Activated B cell treated with CpG ODN at 0.5 μM for 24 hours (primary cell): ENCODE measurements at regions not wholly inside any gene's neighbourhood (a gene's known extent, or its start where the extent isn't known, plus 50 kb on each side); places are given as distances from the start of the nearest gene placed in this dataset.

ENCODE experiments used
- ATAC-seq: fragments of 200-7000 bp; cut with Tn5 transposase; one replicate; pipeline ENCODE4 v1.10.0; 2021; ENCODE audit warnings: low read depth, mild to moderate bottlenecking, moderate library complexity
- CTCF ChIA-PET: fragments of 350-600 bp; sonication (Branson Sonifier 250); formaldehyde crosslinking; loops from one replicate; lab custom pipeline; 2021; ENCODE audit warnings: antibody characterized with exemption; lab: Charles Lee
- POLR2A ChIA-PET: fragments of 350-600 bp; sonication (Branson Sonifier 250); formaldehyde crosslinking; loops from one replicate; lab custom pipeline; 2021; ENCODE audit warnings: antibody characterized with exemption; lab: Charles Lee
- DNase-seq: peaks from one replicate; pipeline ENCODE4 v3.0.0; 2022
- H3K27ac Mint-ChIP-seq: one replicate; pipeline ENCODE4 v1.8.0; 2020; ENCODE audit warnings: mixed read lengths
- H3K27me3 Mint-ChIP-seq: one replicate; pipeline ENCODE4 v1.8.0; 2021; ENCODE audit warnings: mixed read lengths
- H3K36me3 Mint-ChIP-seq: one replicate; pipeline ENCODE4 v1.8.0; 2021; ENCODE audit warnings: low read depth, mixed read lengths
- H3K4me1 Mint-ChIP-seq: one replicate; pipeline ENCODE4 v1.8.0; 2021; ENCODE audit warnings: mixed read lengths
- H3K4me3 Mint-ChIP-seq: one replicate; pipeline ENCODE4 v1.8.0; 2020; ENCODE audit warnings: mild to moderate bottlenecking, mixed read lengths
- H3K9me3 Mint-ChIP-seq: one replicate; pipeline ENCODE4 v1.8.0; 2020; ENCODE audit warnings: mixed read lengths
- CTCF ChIP-seq: fragments of 200-600 bp; IDR thresholded peaks from one replicate; pipeline ENCODE4 v1.8.0; 2022; ENCODE audit warnings: antibody characterized with exemption, mild to moderate bottlenecking
- intact Hi-C: fragments of 100-400 bp; cut with micrococcal nuclease; formaldehyde crosslinking; loops from one replicate; pipeline ENCODE4 v1.15.1; 2024

GRCh38 chr3:16738451-16738850, 133.2 kb upstream of the DAZL start:
- intact Hi-C loops, result no loop called here
- DNase-seq, result no peak
- ChIA-PET POLR2A (no interaction called here), CTCF (no interaction called here)
- H3K4me1 Mint-ChIP-seq, result no peaks in the 10 kb centered on the region
- no peak for ATAC-seq
- H3K4me3 Mint-ChIP-seq, result no peak overlapping the region
- no peaks in the 10 kb centered on the region for H3K27me3 Mint-ChIP-seq
- H3K27ac Mint-ChIP-seq, result no peak overlapping the region
- no peak for TF ChIP-seq CTCF
- peaks cover 9% of the 10 kb centered on the region for H3K9me3 Mint-ChIP-seq
- peaks cover 3% of the 10 kb centered on the region for H3K36me3 Mint-ChIP-seq

GRCh38 chr3:16739541-16740105, 134.4 kb upstream of the DAZL start:
- no peak for TF ChIP-seq CTCF
- Mint-ChIP-seq H3K27ac (no peak overlapping the region), H3K9me3 (peaks cover 3% of the 10 kb centered on the region), H3K4me1 (no peaks in the 10 kb centered on the region), H3K36me3 (peaks cover 2% of the 10 kb centered on the region), H3K27me3 (no peaks in the 10 kb centered on the region), H3K4me3 (no peak overlapping the region)
- DNase-seq (no peak), ATAC-seq (no peak)
- POLR2A ChIA-PET, result no interaction called here
- intact Hi-C loops, result no loop called here
- CTCF ChIA-PET, result no interaction called here

GRCh38 chr3:16740515-16740914, 135.3 kb upstream of the DAZL start:
- no peak overlapping the region for H3K27ac Mint-ChIP-seq
- H3K4me1 Mint-ChIP-seq, result no peaks in the 10 kb centered on the region
- POLR2A ChIA-PET, result no interaction called here
- H3K4me3 Mint-ChIP-seq, result no peak overlapping the region
- DNase-seq (no peak), ATAC-seq (no peak)
- no peaks in the 10 kb centered on the region for H3K27me3 Mint-ChIP-seq
- peaks cover 3% of the 10 kb centered on the region for H3K9me3 Mint-ChIP-seq
- CTCF ChIA-PET, result no interaction called here
- intact Hi-C loops, result no loop called here
- H3K36me3 Mint-ChIP-seq, result peaks cover 2% of the 10 kb centered on the region
- TF ChIP-seq CTCF, result no peak

GRCh38 chr3:16741103-16741758, 136.0 kb upstream of the DAZL start:
- H3K36me3 Mint-ChIP-seq, result peaks cover 2% of the 10 kb centered on the region
- ChIA-PET POLR2A (no interaction called here), CTCF (no interaction called here)
- peaks cover 2% of the 10 kb centered on the region for H3K27me3 Mint-ChIP-seq
- no peak for TF ChIP-seq CTCF
- no peak for ATAC-seq
- no peaks in the 10 kb centered on the region for H3K4me1 Mint-ChIP-seq
- no peak for DNase-seq
- intact Hi-C loops, result no loop called here
- H3K4me3 Mint-ChIP-seq, result no peak overlapping the region
- peaks cover 3% of the 10 kb centered on the region for H3K9me3 Mint-ChIP-seq
- H3K27ac Mint-ChIP-seq, result no peak overlapping the region

GRCh38 chr3:16741890-16742289, 136.7 kb upstream of the DAZL start:
- TF ChIP-seq CTCF, result no peak
- ChIA-PET CTCF (no interaction called here), POLR2A (no interaction called here)
- H3K27me3 Mint-ChIP-seq, result peaks cover 2% of the 10 kb centered on the region
- intact Hi-C loops, result no loop called here
- DNase-seq (no peak), ATAC-seq (no peak)
- H3K36me3 Mint-ChIP-seq, result peaks cover 2% of the 10 kb centered on the region
- no peak overlapping the region for H3K4me3 Mint-ChIP-seq
- no peak overlapping the region for H3K27ac Mint-ChIP-seq
- H3K4me1 Mint-ChIP-seq, result no peaks in the 10 kb centered on the region
- H3K9me3 Mint-ChIP-seq, result peaks cover 3% of the 10 kb centered on the region
